Neural crest cell (in vitro differentiated cells): ENCODE measurements at regions not wholly inside any gene's neighbourhood (a gene's known extent, or its start where the extent isn't known, plus 50 kb on each side); places are given as distances from the start of the nearest gene placed in this dataset.

Experiments
- DNase-seq: peaks from one replicate; pipeline ENCODE4 v3.0.0; 2021; ENCODE audit warnings: low read depth, mixed read lengths, low spot score
- H3K27ac Mint-ChIP-seq: one replicate; pipeline ENCODE4 v1.8.0; 2021; ENCODE audit warnings: mild to moderate bottlenecking, mixed read lengths; ENCODE audit not compliant: unreplicated experiment
- H3K27me3 Mint-ChIP-seq: 2 replicates; pipeline ENCODE4 v1.8.0; 2021; ENCODE audit warnings: low read depth, mild to moderate bottlenecking, mixed read lengths
- H3K36me3 Mint-ChIP-seq: 2 replicates; pipeline ENCODE4 v1.8.0; 2021; ENCODE audit warnings: low read depth, mild to moderate bottlenecking, mixed read lengths
- H3K4me1 Mint-ChIP-seq: 2 replicates; pipeline ENCODE4 v1.8.0; 2021; ENCODE audit warnings: mixed read lengths
- H3K4me3 Mint-ChIP-seq: one replicate; pipeline ENCODE4 v1.8.0; 2021; ENCODE audit warnings: mild to moderate bottlenecking, mixed read lengths
- H3K9me3 Mint-ChIP-seq: 2 replicates; pipeline ENCODE4 v1.8.0; 2021; ENCODE audit warnings: mixed read lengths
- TF ChIP-seq, protein P1 (sequence below): fragments of 200-600 bp; sonication (generic); conservative IDR thresholded peaks from 2 replicates; pipeline ENCODE4 v1.5.0; 2021; ENCODE audit warnings: antibody characterized with exemption, mild to moderate bottlenecking

DNA sequence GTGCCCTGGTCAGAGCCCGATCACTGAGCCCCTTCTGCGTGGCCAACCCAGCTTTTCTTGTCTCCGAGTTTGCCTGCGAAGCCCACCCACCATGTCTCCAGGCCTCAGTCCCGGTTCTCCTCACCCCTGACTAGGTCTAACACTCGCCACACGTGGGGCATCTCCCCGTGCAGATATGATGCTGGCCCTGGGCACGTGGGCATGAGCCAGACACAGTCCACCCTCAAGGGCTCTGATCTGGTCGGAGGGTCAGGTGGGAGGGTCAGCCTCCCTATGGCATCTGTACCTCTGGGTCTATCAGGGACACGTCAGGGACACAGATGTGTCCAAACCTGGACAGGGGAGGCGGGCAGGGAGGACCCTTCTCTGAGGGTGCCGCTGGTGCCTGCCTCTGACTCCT lies 95.4 kb downstream of the RHOB start:
- Mint-ChIP-seq H3K4me1 (peaks cover 34% of the 10 kb centered on the region), H3K9me3 (no peaks in the 10 kb centered on the region), H3K36me3 (no peaks in the 10 kb centered on the region), H3K4me3 (no peak overlapping the region), H3K27ac (no peak overlapping the region), H3K27me3 (peaks cover 2% of the 10 kb centered on the region)
- DNase-seq = no peak
- TF ChIP-seq, protein P1, sequence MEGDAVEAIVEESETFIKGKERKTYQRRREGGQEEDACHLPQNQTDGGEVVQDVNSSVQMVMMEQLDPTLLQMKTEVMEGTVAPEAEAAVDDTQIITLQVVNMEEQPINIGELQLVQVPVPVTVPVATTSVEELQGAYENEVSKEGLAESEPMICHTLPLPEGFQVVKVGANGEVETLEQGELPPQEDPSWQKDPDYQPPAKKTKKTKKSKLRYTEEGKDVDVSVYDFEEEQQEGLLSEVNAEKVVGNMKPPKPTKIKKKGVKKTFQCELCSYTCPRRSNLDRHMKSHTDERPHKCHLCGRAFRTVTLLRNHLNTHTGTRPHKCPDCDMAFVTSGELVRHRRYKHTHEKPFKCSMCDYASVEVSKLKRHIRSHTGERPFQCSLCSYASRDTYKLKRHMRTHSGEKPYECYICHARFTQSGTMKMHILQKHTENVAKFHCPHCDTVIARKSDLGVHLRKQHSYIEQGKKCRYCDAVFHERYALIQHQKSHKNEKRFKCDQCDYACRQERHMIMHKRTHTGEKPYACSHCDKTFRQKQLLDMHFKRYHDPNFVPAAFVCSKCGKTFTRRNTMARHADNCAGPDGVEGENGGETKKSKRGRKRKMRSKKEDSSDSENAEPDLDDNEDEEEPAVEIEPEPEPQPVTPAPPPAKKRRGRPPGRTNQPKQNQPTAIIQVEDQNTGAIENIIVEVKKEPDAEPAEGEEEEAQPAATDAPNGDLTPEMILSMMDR = no peak

DNA sequence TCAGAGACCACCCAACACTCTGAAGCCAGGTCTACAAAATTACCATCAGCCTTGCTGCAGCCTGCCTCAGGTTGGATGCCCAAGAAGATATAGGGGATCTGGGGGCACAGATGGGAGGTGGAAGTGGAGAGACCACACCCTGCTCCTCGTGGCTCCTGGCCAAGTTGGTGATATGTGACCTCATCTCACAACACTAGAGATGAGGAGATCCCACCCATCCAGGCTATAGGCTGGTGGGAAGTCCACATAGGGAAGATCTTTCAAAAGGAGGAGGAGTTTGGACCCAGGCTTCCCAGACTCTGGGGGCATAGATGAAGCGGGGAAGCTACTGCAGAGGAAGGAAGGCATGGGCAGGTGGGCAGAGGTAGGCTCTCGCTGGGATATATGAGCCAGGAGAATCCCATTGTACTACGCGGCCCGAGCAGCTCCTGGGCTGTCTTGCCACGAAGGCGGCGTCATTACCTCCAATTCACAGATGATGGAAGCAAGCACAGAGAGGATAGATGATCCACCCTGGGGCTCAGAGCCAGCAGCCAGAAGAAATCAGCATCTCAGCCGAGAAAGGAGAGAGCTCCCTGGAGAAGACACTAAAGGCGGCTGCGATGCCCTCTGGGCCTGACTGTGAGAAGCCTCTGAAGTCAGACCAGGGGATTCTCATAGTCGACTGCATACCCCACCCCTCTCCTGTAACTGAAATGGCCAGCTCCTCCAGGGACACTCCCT lies 96.0 kb downstream of the RHOB start:
- H3K9me3 Mint-ChIP-seq = no peaks in the 10 kb centered on the region
- no peaks in the 10 kb centered on the region for H3K36me3 Mint-ChIP-seq
- H3K27ac Mint-ChIP-seq = peak overlapping the region; percentile 60
- no peak for DNase-seq
- TF ChIP-seq, protein P1 = no peak
- H3K4me3 Mint-ChIP-seq = no peak overlapping the region
- peaks cover 32% of the 10 kb centered on the region for H3K4me1 Mint-ChIP-seq
- H3K27me3 Mint-ChIP-seq = peaks cover 2% of the 10 kb centered on the region

DNA sequence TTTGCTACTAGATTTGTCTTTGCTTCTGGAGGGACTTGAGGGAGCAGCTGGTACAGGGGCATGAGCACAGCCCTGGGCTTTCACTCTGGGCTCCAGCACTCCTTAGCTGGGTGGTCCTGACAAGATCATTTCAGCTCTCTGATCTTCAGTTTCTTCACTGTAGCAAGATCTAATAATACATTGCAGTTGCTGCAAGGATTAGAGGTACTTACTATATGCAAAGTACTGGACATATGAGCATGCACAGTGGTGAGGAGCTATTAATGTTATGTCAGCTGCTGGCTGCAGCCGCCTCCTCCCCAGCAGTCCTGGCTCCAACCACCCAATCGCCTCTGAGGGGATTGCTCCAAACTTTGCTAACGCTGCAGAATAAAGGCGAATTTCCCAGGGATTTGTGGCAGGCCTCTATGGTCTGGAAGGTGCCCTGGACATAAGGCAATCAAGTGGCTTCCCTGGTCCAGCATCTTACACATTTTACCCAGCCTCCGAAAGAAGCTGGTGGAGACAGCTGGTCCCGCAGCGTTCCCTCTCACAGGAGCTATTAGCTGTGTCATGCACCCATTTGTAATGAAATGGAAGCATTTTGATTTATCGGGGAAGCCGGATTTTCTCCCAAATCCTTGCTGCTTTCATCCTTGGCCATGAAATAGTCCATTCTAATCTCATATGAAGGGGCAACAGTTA lies 96.7 kb downstream of the RHOB start:
- Mint-ChIP-seq H3K27ac (no peak overlapping the region), H3K27me3 (no peaks in the 10 kb centered on the region), H3K4me3 (no peak overlapping the region), H3K36me3 (no peaks in the 10 kb centered on the region), H3K9me3 (no peaks in the 10 kb centered on the region), H3K4me1 (peaks cover 26% of the 10 kb centered on the region)
- DNase-seq = no peak
- TF ChIP-seq, protein P1 = no peak

DNA sequence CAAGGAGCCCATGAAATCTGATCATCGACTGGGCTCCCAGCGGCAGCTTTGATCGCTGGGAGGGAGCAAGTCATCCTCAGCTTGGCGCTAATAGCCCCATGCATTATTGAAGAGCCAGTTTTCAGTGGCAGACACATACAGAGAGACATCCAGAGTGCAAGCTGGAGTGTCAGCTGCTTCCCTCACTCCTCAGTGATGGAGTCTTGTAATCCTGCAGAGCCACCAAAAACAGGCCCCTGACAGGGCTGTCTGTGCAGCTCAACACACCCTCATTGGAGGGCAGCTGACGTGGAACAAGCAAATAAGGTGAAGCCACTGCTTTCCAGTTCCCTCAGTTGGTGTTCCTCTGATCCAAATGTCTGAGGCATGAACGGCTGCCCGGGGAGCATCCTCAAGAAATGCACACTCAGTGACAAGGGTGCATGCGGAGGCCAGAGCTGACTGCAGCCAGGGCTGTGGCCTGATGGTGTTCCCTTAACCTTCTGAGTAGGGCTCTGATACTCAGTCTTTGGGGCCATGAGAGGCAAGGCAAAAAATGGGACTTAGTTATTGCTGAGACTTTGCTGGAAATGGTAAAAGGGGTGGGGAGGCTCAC lies 97.4 kb downstream of the RHOB start:
- Mint-ChIP-seq H3K4me1 (peaks cover 32% of the 10 kb centered on the region), H3K4me3 (no peak overlapping the region), H3K36me3 (no peaks in the 10 kb centered on the region), H3K27ac (peak overlapping the region; percentile 52), H3K27me3 (no peaks in the 10 kb centered on the region), H3K9me3 (no peaks in the 10 kb centered on the region)
- TF ChIP-seq, protein P1 = no peak
- no peak for DNase-seq

DNA sequence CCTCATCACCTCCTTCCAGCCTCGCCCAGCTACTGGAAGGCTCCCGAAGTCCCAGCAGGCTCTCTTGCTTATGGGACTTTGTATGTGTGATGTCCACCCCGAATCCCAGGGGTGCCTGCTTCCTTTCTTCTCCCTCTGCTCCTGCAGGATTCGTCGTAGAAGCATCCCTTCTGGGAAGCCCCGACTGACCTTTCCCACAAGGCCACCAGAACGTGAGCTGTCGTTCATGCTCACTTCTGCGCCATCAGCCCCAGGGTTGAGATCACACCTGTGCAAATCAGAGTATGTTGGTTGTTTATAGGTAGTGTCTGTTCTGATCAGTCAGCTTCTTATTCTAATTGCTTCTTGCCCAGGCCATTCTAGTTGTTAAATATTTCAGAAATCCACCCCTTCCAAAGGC lies 101.8 kb downstream of the HS1BP3 start:
- Mint-ChIP-seq H3K9me3 (no peaks in the 10 kb centered on the region), H3K4me1 (peaks cover 40% of the 10 kb centered on the region), H3K36me3 (no peaks in the 10 kb centered on the region), H3K4me3 (no peak overlapping the region), H3K27ac (no peak overlapping the region), H3K27me3 (no peaks in the 10 kb centered on the region)
- no peak for DNase-seq
- TF ChIP-seq, protein P1 = no peak
